IPS DF 6.9 (cell line): ENCODE measurements at regions not wholly inside any gene's neighbourhood (a gene's known extent, or its start where the extent isn't known, plus 50 kb on each side); places are given as distances from the start of the nearest gene placed in this dataset.

Experiments used
- DNase-seq: peaks from one replicate; pipeline ENCODE4 v3.0.0-alpha.2; 2013; ENCODE audit warnings: low read depth, low spot score
- H3K27ac ChIP-seq: one replicate; pipeline ENCODE4 v1.5.1; 2013; ENCODE audit warnings: low read length, control low read depth
- H3K27me3 ChIP-seq: 2 replicates; pipeline ENCODE4 v1.6.1; 2013; ENCODE audit warnings: mild to moderate bottlenecking, low read length; ENCODE audit not compliant: control insufficient read depth, insufficient read depth
- H3K36me3 ChIP-seq: 2 replicates; pipeline ENCODE4 v1.6.1; 2013; ENCODE audit warnings: low read length; ENCODE audit not compliant: control insufficient read depth, insufficient read depth
- H3K4me1 ChIP-seq: 2 replicates; pipeline ENCODE4 v1.6.1; 2013; ENCODE audit warnings: low read length; ENCODE audit not compliant: control insufficient read depth, insufficient read depth
- H3K4me3 ChIP-seq: 2 replicates; pipeline ENCODE4 v1.5.1; 2013; ENCODE audit warnings: mild to moderate bottlenecking, low read length
- H3K9me3 ChIP-seq: 2 replicates; pipeline ENCODE4 v1.6.1; 2013; ENCODE audit warnings: low read length, inconsistent platforms; ENCODE audit not compliant: control insufficient read depth, insufficient read depth
- WGBS: extraction: QIAGEN DNeasy Blood & Tissue Kit; methylation state at CpG from one replicate; pipeline ENCODE4 v1.1.7; 2013; ENCODE audit warnings: mixed read lengths, missing lambda C conversion rate; ENCODE audit not compliant: insufficient read length, insufficient coverage; 5-methylcytosine and 5-hydroxymethylcytosine counted together

GRCh38 chr10:116792817-116793216, 50.5 kb upstream of the HSPA12A start:
- Histone ChIP-seq H3K4me1 (peaks cover under 1% of the 10 kb centered on the region), H3K9me3 (no peaks in the 10 kb centered on the region), H3K4me3 (no peak overlapping the region), H3K27ac (no peak overlapping the region), H3K27me3 (no peaks in the 10 kb centered on the region), H3K36me3 (no peaks in the 10 kb centered on the region)
- WGBS: no CpG with 5 or more reads among the region's 1 CpG
- DNase-seq: no peak

- Histone ChIP-seq H3K36me3 (no peaks in the 10 kb centered on the region), H3K27me3 (no peaks in the 10 kb centered on the region), H3K27ac (no peak overlapping the region), H3K4me3 (no peak overlapping the region), H3K9me3 (no peaks in the 10 kb centered on the region), H3K4me1 (peaks cover 5% of the 10 kb centered on the region; the same call in 1 of the 2 replicates)
- WGBS: no CpG with 5 or more reads among the region's 5 CpGs
- no peak for DNase-seq
These were observed 52.8 kb upstream of the ENO4 start for GRCh38 chr10:116796469-116796868.

- no peaks in the 10 kb centered on the region for H3K36me3 ChIP-seq
- H3K9me3 ChIP-seq: no peaks in the 10 kb centered on the region
- H3K27me3 ChIP-seq: no peaks in the 10 kb centered on the region
- no peak overlapping the region for H3K4me3 ChIP-seq
- H3K27ac ChIP-seq: no peak overlapping the region
- peaks cover 5% of the 10 kb centered on the region; the same call in 1 of the 2 replicates for H3K4me1 ChIP-seq
- DNase-seq: peak; percentile 85
- no CpG with 5 or more reads among the region's 9 CpGs for WGBS
These were observed 52.3 kb upstream of the ENO4 start for GRCh38 chr10:116796910-116797513.

- Histone ChIP-seq H3K4me1 (peaks cover 5% of the 10 kb centered on the region; the same call in 1 of the 2 replicates), H3K27ac (no peak overlapping the region), H3K27me3 (no peaks in the 10 kb centered on the region), H3K9me3 (no peaks in the 10 kb centered on the region), H3K4me3 (no peak overlapping the region), H3K36me3 (no peaks in the 10 kb centered on the region)
- WGBS: no CpG with 5 or more reads among the region's 6 CpGs
- no peak for DNase-seq
These were observed 50.4 kb upstream of the ENO4 start for GRCh38 chr10:116798859-116799258.
